Mesodermal cell (in vitro differentiated cells): ENCODE measurements at regions not wholly inside any gene's neighbourhood (a gene's known extent, or its start where the extent isn't known, plus 50 kb on each side); places are given as distances from the start of the nearest gene placed in this dataset.
"Not testable (repeated sequence)": the region's sequence is repeated elsewhere in the genome, so short reads cannot be mapped to it uniquely, and the experiment has no call there.

Experiments
- H3K27ac ChIP-seq: 2 replicates; pipeline ENCODE4 v1.7.0; 2013; ENCODE audit warnings: mild to moderate bottlenecking, low read depth, low read length, moderate library complexity; ENCODE audit not compliant: severe bottlenecking
- H3K36me3 ChIP-seq: 2 replicates; pipeline ENCODE4 v1.7.1; 2013; ENCODE audit warnings: mild to moderate bottlenecking, low read length, moderate library complexity; ENCODE audit not compliant: control insufficient read depth, insufficient read depth
- H3K4me1 ChIP-seq: one replicate; pipeline ENCODE4 v1.7.1; 2013; ENCODE audit warnings: mild to moderate bottlenecking, low read length; ENCODE audit not compliant: insufficient read depth, control insufficient read depth, poor library complexity, severe bottlenecking
- H3K4me3 ChIP-seq: 2 replicates; pipeline ENCODE4 v1.7.0; 2013; ENCODE audit warnings: low read length, control low read depth, mild to moderate bottlenecking; ENCODE audit not compliant: insufficient read depth, poor library complexity, severe bottlenecking; ENCODE audit errors: extremely low read depth
- H3K9me3 ChIP-seq: 2 replicates; pipeline ENCODE4 v1.7.1; 2013; ENCODE audit warnings: mild to moderate bottlenecking, low read length, moderate library complexity; ENCODE audit not compliant: control insufficient read depth
- WGBS, 2 experiments: methylation state at CpG; one replicate each; pipeline ENCODE4 v1.1.5; 2013; ENCODE audit warnings: missing lambda C conversion rate in 2 of 2; ENCODE audit not compliant: insufficient coverage in 2 of 2; 5-methylcytosine and 5-hydroxymethylcytosine counted together

DNA sequence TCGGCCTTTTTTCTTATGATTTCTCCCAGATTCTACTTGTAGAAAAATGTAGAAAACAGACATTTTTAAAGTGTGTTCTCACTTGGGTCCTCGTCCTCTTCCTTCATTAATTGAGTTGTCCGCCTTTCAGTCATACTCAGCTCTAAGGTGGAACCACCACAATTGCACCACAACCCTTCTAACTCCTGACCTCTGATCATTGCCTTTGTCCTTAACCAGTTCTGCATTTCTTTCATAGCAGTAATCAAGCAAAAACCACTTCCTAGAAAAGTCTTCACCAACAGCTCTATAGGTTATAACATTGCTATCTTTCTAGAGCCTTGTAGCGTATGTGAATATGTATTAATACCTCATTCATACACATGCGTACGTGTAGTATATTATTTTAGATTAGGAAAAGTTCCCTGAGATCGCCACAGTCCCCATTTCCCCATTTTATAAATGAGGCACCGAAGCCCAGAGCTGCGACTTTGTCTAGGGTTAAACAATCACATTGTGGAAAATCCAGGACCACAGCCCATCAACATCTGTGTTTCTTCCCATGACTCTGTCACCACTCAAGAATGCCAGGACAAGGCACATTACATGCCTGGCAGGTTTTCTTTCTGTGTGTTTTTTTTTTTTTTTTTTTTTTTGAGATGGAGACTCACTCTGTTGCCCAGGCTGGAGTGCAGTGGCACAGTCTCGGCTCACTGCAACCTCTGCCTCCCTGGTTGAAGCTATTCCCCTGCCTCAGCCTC lies 175.5 kb downstream of the BTBD3 start:
- Histone ChIP-seq H3K4me1 (peaks cover 13% of the 10 kb centered on the region), H3K9me3 (no peaks in the 10 kb centered on the region), H3K36me3 (no peaks in the 10 kb centered on the region), H3K4me3 (no peak overlapping the region), H3K27ac (no peak overlapping the region)
- 91 to 94% methylated on average over 5 to 6 of the region's 10 CpGs for WGBS, 2 experiments

DNA sequence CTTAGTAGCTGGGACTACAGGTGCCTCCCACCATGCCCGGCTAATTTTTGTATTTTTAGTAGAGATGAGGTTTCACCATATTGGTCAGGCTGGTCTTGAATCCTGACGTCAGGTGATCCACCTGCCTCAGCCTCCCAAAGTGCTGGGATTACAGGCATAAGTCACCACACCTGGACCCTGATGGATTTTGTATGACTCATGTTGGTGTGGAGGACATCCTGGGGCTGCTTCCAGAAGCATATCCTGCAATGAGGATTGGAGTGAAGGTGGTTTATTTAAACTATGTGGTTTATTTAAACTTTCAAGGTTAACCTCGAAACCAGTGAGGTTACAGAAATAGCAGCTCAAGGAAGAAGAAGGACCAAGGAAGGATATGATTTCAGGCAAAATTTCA lies 176.1 kb downstream of the BTBD3 start:
- H3K36me3 ChIP-seq, H3K27ac ChIP-seq, H3K9me3 ChIP-seq, H3K4me3 ChIP-seq: not testable (repeated sequence)
- 79 to 96% methylated on average over 2 of the region's 3 CpGs for WGBS, 2 experiments
- peaks cover 13% of the 10 kb centered on the region for H3K4me1 ChIP-seq

DNA sequence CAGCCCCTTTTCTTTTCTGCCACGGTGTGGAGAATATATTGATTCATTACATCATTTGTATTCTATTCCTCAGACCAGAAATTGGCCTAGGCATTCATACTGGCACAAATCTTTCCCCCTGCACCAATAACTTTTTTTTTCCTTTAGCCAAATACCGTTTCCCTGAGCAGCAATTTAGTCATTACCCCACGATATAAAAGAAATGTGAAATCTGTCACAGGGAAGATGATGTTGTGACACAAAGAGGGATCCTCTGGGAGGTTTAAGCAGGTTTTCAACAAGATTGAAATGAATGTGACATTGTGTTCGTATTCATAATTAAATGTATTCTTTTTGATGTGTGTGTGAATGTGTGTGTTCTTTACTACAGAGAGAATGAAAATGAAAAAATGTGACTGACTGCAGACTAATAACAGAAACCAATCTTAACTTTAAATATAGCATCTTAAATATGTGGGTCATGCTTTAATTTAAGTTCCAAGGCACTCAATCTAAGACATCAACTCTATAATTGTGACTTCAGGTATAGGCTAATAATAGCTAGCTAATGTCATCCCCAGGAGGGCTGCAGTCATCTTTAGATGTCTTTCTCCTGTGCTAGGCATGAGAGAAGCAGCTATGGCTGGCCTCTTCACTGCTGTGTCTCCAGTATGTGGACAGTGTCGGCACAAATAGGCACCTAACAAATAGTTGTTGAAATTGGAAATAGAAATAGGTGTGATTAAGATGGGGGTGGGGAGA lies 177.7 kb downstream of the BTBD3 start:
- Histone ChIP-seq H3K4me3 (no peak overlapping the region), H3K36me3 (no peaks in the 10 kb centered on the region), H3K9me3 (no peaks in the 10 kb centered on the region), H3K4me1 (peaks cover 13% of the 10 kb centered on the region), H3K27ac (no peak overlapping the region)
- 38 to 52% methylated on average over 2 to 3 of the region's 5 CpGs for WGBS, 2 experiments

DNA sequence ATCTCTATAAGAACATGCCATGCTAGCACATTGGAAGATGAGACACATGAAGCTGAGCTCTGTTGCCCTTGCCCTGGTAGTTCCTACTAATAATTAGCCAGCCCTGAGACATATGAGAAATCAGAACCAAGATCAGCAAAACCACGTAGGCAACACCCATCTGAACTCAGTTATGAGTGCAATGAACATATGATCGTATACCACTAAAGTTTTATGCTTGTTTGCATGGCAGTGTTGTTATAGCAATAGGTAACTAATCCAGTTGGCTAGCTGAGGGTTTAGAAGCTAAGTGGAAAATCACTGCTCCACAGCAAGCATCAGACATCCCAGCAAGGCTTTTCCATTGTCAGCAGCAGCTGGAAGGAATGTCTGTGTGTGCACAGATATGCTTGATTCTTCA lies 180.7 kb downstream of the BTBD3 start:
- Histone ChIP-seq H3K9me3 (no peaks in the 10 kb centered on the region), H3K27ac (no peak overlapping the region), H3K4me1 (peaks cover 3% of the 10 kb centered on the region), H3K36me3 (no peaks in the 10 kb centered on the region), H3K4me3 (no peak overlapping the region)
- WGBS, 2 experiments: 100% methylated on average over 2 of the region's 2 CpGs; no CpG with 5 or more reads in 1 of the 2 experiments

DNA sequence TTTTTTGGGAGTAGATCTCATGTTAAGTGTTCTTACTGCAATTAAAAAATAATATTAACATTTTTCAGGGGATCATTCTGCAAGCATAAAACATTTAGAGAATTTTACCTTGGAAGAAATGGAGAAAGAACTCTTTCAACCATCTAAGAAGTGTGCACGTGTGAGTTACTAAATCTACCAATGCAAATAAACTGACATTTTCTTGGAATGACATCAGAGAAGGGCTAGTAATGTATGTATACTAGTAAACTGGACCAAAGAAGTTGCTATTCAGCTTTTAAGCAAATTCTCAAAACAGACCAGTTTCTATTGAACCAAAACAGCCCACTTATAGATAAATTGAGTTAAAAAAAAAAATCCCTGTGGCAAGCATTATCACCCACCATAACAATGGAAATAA lies 191.2 kb downstream of the BTBD3 start:
- Histone ChIP-seq H3K36me3 (no peaks in the 10 kb centered on the region), H3K27ac (no peak overlapping the region), H3K4me3 (no peak overlapping the region), H3K9me3 (no peaks in the 10 kb centered on the region), H3K4me1 (peaks cover 6% of the 10 kb centered on the region)
- WGBS, 2 experiments: no CpG with 5 or more reads among the region's 1 CpG

DNA sequence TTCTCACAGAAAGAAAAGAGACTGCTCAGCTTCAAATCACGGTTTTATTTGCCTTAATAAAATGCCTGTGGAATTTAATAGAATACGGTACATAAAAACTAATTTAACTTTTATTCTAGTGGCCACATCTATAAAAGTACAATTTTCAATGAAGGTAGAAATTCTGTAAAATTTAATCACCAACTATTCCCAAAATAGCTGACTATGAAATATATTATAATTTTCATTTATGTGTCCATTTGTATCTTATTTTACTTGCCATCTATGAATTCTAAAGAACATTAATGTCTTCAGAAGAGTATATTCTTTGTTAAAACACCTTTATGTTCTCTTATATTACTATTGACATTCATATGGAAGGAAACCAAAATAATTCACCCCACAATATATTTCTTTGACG lies 192.6 kb downstream of the BTBD3 start:
- H3K9me3 ChIP-seq: no peaks in the 10 kb centered on the region
- H3K27ac ChIP-seq: no peak overlapping the region
- no peak overlapping the region for H3K4me3 ChIP-seq
- WGBS, 2 experiments: no CpG with 5 or more reads among the region's 3 CpGs
- H3K36me3 ChIP-seq: no peaks in the 10 kb centered on the region
- H3K4me1 ChIP-seq: peaks cover 6% of the 10 kb centered on the region

DNA sequence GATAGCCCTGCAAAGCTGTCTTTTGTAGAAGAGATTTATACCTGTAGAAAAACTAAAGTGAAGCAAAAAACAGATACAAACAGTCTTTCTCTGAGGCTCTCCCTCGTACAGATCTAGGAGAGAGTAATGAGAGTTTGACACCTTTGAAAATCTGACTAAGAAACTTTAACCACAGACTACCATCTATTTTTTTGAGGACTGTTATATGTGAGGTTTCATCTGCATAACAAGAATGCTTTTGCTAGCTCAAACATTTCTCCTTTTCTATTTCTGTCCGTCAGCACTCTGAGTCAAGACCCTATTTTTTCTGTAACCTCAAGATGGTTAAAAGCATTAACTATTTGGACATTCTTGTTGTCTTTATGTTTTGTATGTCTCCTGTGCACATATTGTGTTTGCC lies 193.0 kb downstream of the BTBD3 start:
- H3K9me3 ChIP-seq: no peaks in the 10 kb centered on the region
- WGBS, 2 experiments: no CpG with 5 or more reads among the region's 2 CpGs

DNA sequence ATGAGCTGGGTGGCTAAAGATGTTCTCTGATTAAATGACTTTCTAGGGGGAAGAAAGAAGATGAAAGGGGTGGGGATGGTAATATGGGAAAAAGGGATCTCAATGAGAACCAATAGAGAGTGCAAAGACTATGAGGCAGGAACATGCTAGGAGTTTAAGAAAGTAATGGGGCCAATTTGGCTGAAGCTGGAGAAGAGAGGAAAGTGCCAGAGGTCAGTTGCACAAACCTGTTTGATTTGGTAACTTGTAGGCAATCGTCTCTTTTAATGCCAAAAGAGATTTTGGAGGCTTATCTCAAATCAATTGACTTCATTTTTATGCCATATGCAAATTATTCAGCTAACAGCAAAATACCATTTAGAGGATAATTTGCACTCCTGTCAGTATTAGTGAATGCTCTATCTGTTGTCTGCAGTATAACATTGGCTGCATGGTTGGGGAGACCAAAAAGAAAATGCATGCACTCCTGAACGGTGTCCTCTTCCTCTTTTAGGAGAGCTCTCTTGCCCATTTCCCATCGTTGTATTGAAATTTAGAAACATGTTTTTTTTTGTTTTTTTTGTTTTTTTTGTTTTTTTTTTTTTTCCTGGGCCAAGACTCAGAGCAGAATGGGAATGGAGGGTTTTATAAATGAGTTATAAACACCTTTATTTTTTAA lies 193.9 kb downstream of the BTBD3 start:
- H3K4me3 ChIP-seq: no peak overlapping the region
- WGBS, 2 experiments: no CpG with 5 or more reads among the region's 3 CpGs
- H3K27ac ChIP-seq: no peak overlapping the region
- peaks cover 6% of the 10 kb centered on the region for H3K4me1 ChIP-seq
- H3K36me3 ChIP-seq: no peaks in the 10 kb centered on the region
- H3K9me3 ChIP-seq: no peaks in the 10 kb centered on the region

More for the DNA sequence above, 193.0 kb downstream of the BTBD3 start:
- peaks cover 6% of the 10 kb centered on the region for H3K4me1 ChIP-seq
- no peaks in the 10 kb centered on the region for H3K36me3 ChIP-seq
- no peak overlapping the region for H3K27ac ChIP-seq
- H3K4me3 ChIP-seq: no peak overlapping the region

DNA sequence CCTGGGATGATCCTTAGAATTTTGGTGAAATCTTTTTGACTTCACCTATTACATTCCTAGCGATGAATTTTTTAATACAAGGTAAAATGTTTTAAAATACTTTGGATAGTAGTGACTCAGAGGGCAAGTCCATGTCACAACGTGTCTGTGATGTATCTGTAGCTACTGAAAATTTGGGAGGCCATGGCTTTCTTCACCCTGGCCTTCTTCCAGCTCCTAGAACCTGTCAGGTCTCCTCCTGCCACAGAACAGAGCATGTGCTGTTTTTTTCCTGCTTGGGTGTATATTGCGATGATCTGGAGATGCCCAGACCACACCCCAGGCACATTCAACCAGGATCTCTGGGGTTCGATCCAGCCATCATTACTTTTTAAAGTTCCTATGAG lies 194.4 kb downstream of the BTBD3 start:
- no peaks in the 10 kb centered on the region for H3K36me3 ChIP-seq
- 94 to 95% methylated on average over 3 of the region's 4 CpGs for WGBS, 2 experiments
- no peak overlapping the region for H3K4me3 ChIP-seq
- H3K4me1 ChIP-seq: peaks cover 6% of the 10 kb centered on the region
- H3K27ac ChIP-seq: no peak overlapping the region
- H3K9me3 ChIP-seq: no peaks in the 10 kb centered on the region

DNA sequence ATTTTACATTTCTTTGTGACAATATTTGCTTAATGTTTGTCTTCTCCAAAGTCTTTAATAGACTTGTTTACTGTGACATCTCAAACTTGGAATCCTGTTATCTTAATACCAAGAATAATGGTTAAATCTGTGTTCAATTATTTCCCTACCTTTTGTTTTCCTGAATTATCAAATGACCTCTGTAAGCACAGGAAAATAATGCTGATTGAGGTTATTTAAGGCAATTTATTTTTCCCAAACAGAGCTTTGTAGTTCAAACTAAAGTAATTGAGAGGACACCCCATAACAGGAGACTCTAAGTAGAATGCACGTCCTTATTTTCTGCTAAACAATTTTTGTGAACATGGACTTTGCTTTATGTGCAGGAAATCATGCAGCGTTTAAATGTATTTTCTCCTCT lies 195.0 kb downstream of the BTBD3 start:
- Histone ChIP-seq H3K4me1 (peaks cover 6% of the 10 kb centered on the region), H3K27ac (no peak overlapping the region), H3K4me3 (no peak overlapping the region), H3K9me3 (no peaks in the 10 kb centered on the region), H3K36me3 (no peaks in the 10 kb centered on the region)
- WGBS, 2 experiments: no CpG with 5 or more reads among the region's 2 CpGs

DNA sequence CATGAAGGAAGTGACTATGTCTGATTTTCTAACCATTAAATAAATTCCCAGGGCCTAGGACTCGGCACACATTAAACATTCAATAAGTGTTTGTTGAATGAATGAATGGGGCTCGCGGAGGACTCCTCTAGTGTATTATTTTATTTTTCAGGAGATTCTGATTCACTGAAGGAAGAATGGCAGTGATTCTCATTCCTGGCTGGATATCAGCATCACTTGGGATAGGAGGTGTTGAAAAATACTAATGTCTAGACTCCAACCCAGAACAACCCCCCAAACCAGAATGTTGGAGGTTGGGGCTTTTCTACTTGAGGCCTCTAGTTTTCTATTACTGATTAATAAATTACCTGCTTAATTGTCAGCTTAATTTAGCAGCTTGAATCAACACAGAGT lies 195.4 kb downstream of the BTBD3 start:
- Histone ChIP-seq H3K36me3 (no peaks in the 10 kb centered on the region), H3K9me3 (no peaks in the 10 kb centered on the region), H3K4me1 (peaks cover 6% of the 10 kb centered on the region), H3K27ac (no peak overlapping the region), H3K4me3 (no peak overlapping the region)
- WGBS, 2 experiments: no CpG with 5 or more reads among the region's 3 CpGs
